CD14-positive monocyte (primary cell): ENCODE measurements at regions not wholly inside any gene's neighbourhood (a gene's known extent, or its start where the extent isn't known, plus 50 kb on each side); places are given as distances from the start of the nearest gene placed in this dataset.

ENCODE experiments used
- DNase-seq, 3 donors: peaks; one replicate each; pipeline ENCODE4 v3.0.0-alpha.2; 2011 to 2022
- H2AFZ ChIP-seq: 2 replicates; pipeline ENCODE4 v1.6.0; 2012; ENCODE audit warnings: mild to moderate bottlenecking, low read depth, low read length, inconsistent platforms; ENCODE audit not compliant: insufficient read depth, poor library complexity, severe bottlenecking
- H3K27ac ChIP-seq, 2 donors: 1 replicate in 1 of 2; 2 replicates in 1 of 2; pipeline ENCODE4 v1.5.1; 2012 to 2013; ENCODE audit warnings: low read length in 2 of 2, control low read depth in 1 of 2, inconsistent platforms in 1 of 2, low read depth in 1 of 2, mild to moderate bottlenecking in 1 of 2
- H3K27me3 ChIP-seq, 2 donors: one replicate each; pipeline versions ENCODE4 v1.6.0 to v1.6.1; 2011 to 2013; ENCODE audit warnings: low read length in 2 of 2; ENCODE audit not compliant: control insufficient read depth in 2 of 2, insufficient read depth in 2 of 2
- H3K36me3 ChIP-seq, 2 donors: replicated peaks in 1 of 2; 1 replicate in 1 of 2; 2 replicates in 1 of 2; pipeline versions ENCODE4 v1.5.1 to v1.6.1; 2012 to 2013; ENCODE audit warnings: low read length in 2 of 2, control low read depth in 1 of 2, inconsistent platforms in 1 of 2, mild to moderate bottlenecking in 1 of 2; ENCODE audit not compliant: insufficient read depth in 2 of 2, control insufficient read depth in 1 of 2
- H3K4me1 ChIP-seq, 2 donors: 1 replicate in 1 of 2; 2 replicates in 1 of 2; pipeline versions ENCODE4 v1.5.1 to v1.6.1; 2012 to 2013; ENCODE audit warnings: low read length in 2 of 2, control low read depth in 1 of 2, inconsistent platforms in 1 of 2, mild to moderate bottlenecking in 1 of 2, moderate library complexity in 1 of 2; ENCODE audit not compliant: insufficient read depth in 2 of 2, control insufficient read depth in 1 of 2
- H3K4me2 ChIP-seq: replicated peaks from 2 replicates; pipeline ENCODE3; 2012; ENCODE audit warnings: low read length, moderate library complexity, mild to moderate bottlenecking; ENCODE audit not compliant: poor library complexity, severe bottlenecking; ENCODE audit errors: extremely low read depth
- H3K4me3 ChIP-seq, 3 experiments: fragments of 200-600 bp in 1 of 3; sonication (generic) in 1 of 3; replicated peaks in 1 of 3; 1 replicate in 2 of 3; 2 replicates in 1 of 3; pipeline ENCODE4 v1.5.1; 2011 to 2013; ENCODE audit warnings: low read length in 3 of 3, mild to moderate bottlenecking in 3 of 3, control low read depth in 2 of 3, low read depth in 2 of 3, inconsistent platforms in 1 of 3, moderate library complexity in 1 of 3
- H3K79me2 ChIP-seq: 2 replicates; pipeline ENCODE4 v1.6.0; 2012; ENCODE audit warnings: mild to moderate bottlenecking, control low read depth, inconsistent platforms, low read length, moderate library complexity; ENCODE audit not compliant: insufficient read depth
- H3K9ac ChIP-seq: 2 replicates; pipeline ENCODE4 v1.6.0; 2017; ENCODE audit warnings: low read length, mild to moderate bottlenecking; ENCODE audit not compliant: insufficient read depth, poor library complexity, severe bottlenecking
- H3K9me3 ChIP-seq, 2 donors: replicated peaks in 1 of 2; 1 replicate in 1 of 2; 2 replicates in 1 of 2; pipeline versions ENCODE4 v1.5.1 to v1.6.1; 2012 to 2013; ENCODE audit warnings: low read length in 2 of 2, control low read depth in 1 of 2; ENCODE audit not compliant: control insufficient read depth in 1 of 2, insufficient read depth in 1 of 2
- H4K20me1 ChIP-seq: 2 replicates; pipeline ENCODE4 v1.6.0; 2012; ENCODE audit warnings: mild to moderate bottlenecking, low read length, control low read depth, moderate library complexity; ENCODE audit not compliant: insufficient read depth
- H3K27ac Mint-ChIP-seq, 7 donors: one replicate each; pipeline ENCODE4 v1.8.0; 2020; ENCODE audit warnings: mild to moderate bottlenecking in 7 of 7, mixed read lengths in 7 of 7, moderate library complexity in 6 of 7, inconsistent platforms in 2 of 7
- H3K27me3 Mint-ChIP-seq, 3 donors: one replicate each; pipeline ENCODE4 v1.8.0; 2021 to 2022; ENCODE audit warnings: low read depth in 3 of 3, mild to moderate bottlenecking in 3 of 3, mixed read lengths in 3 of 3, moderate library complexity in 3 of 3, inconsistent platforms in 1 of 3
- H3K36me3 Mint-ChIP-seq, 2 donors: one replicate each; pipeline ENCODE4 v1.8.0; 2020; ENCODE audit warnings: mixed read lengths in 2 of 2, inconsistent platforms in 1 of 2, mild to moderate bottlenecking in 1 of 2
- H3K4me1 Mint-ChIP-seq: one replicate; pipeline ENCODE4 v1.8.0; 2020; ENCODE audit warnings: mild to moderate bottlenecking, mixed read lengths
- H3K4me3 Mint-ChIP-seq, 2 donors: one replicate each; pipeline ENCODE4 v1.8.0; 2020; ENCODE audit warnings: mild to moderate bottlenecking in 2 of 2, mixed read lengths in 2 of 2, moderate library complexity in 1 of 2
- H3K9me3 Mint-ChIP-seq, 7 donors: one replicate each; pipeline ENCODE4 v1.8.0; 2020 to 2022; ENCODE audit warnings: mixed read lengths in 7 of 7, mild to moderate bottlenecking in 6 of 7, moderate library complexity in 6 of 7, inconsistent platforms in 2 of 7
- WGBS: methylation state at CpG from one replicate; pipeline ENCODE4 v1.1.5; 2013; ENCODE audit warnings: missing lambda C conversion rate; ENCODE audit not compliant: insufficient coverage; 5-methylcytosine and 5-hydroxymethylcytosine counted together
- intact Hi-C, 2 donors: fragments of 100-400 bp; cut with micrococcal nuclease; formaldehyde crosslinking; loops; one replicate each; pipeline versions ENCODE4 v1.15.0 to v1.15.1; 2023
- TF ChIP-seq, protein P1 (sequence below): fragments of 200-600 bp; IDR thresholded peaks from one replicate; pipeline ENCODE4 v1.8.0; 2022; ENCODE audit warnings: antibody characterized with exemption, mild to moderate bottlenecking

DNA sequence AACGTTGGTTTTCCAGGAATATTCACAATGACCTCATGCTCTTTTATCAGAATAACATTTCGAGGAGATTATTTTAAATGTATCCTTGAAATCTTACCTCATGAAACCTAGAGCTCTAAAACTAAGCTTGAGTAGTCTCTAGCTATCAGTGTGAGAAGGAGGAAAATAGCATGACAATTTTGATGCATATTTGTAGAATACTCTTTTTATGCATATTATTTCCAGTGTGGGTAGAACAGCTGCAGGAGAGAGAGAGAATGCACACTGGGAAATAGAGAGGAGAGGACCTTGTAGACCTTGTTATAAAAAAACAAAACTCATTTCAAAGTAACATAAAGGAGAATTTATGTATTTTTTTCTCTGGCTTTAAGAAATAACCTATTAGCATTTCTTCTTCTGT, 71.1 kb upstream of the VGLL2 start:
- intact Hi-C loops, result no loop called here
- no peak for DNase-seq
- peaks cover 0 to 2% (median 0%) of the 10 kb centered on the region in 7 donors for H3K9me3 Mint-ChIP-seq
- no peaks in the 10 kb centered on the region for H3K36me3 Mint-ChIP-seq
- Histone ChIP-seq H3K36me3 (no peaks in the 10 kb centered on the region), H3K4me1 (no peaks in the 10 kb centered on the region), H3K27ac (no peak overlapping the region), H3K4me3 (no peak overlapping the region), H3K9me3 (no peaks in the 10 kb centered on the region), H3K4me2 (no peak overlapping the region), H2AFZ (no peak overlapping the region), H3K9ac (no peak overlapping the region), H3K27me3 (no peaks in the 10 kb centered on the region), H4K20me1 (no peaks in the 10 kb centered on the region), H3K79me2 (no peaks in the 10 kb centered on the region)
- no peak overlapping the region for H3K4me3 Mint-ChIP-seq
- no peak overlapping the region for H3K27ac Mint-ChIP-seq
- H3K4me1 Mint-ChIP-seq, result no peaks in the 10 kb centered on the region
- TF ChIP-seq, protein P1, sequence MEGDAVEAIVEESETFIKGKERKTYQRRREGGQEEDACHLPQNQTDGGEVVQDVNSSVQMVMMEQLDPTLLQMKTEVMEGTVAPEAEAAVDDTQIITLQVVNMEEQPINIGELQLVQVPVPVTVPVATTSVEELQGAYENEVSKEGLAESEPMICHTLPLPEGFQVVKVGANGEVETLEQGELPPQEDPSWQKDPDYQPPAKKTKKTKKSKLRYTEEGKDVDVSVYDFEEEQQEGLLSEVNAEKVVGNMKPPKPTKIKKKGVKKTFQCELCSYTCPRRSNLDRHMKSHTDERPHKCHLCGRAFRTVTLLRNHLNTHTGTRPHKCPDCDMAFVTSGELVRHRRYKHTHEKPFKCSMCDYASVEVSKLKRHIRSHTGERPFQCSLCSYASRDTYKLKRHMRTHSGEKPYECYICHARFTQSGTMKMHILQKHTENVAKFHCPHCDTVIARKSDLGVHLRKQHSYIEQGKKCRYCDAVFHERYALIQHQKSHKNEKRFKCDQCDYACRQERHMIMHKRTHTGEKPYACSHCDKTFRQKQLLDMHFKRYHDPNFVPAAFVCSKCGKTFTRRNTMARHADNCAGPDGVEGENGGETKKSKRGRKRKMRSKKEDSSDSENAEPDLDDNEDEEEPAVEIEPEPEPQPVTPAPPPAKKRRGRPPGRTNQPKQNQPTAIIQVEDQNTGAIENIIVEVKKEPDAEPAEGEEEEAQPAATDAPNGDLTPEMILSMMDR, result no peak
- WGBS, result no CpG with 5 or more reads among the region's 2 CpGs
- no peaks in the 10 kb centered on the region for H3K27me3 Mint-ChIP-seq

DNA sequence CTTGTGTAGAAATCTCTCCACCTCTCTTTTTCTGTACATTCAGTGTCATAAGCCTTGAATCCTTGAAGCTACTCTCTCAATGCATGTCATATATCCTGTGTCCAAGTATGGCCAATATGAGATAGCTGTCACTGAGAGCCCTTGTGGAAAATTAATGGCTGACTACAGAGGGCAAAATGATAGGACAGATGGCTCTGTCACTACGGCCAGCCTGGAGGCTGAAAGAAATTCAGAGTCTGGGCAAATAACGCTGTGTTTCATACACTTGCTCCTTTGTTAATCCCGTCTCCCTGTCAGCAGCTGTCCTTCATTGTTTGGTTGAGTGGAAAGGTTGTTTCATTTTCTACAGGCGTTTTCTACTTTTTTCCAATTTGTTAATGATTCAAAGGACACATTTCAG, 70.4 kb upstream of the VGLL2 start:
- no peak overlapping the region for H2AFZ ChIP-seq
- Mint-ChIP-seq H3K27ac (no peak overlapping the region), H3K4me3 (no peak overlapping the region), H3K36me3 (no peaks in the 10 kb centered on the region), H3K9me3 (peaks cover 0 to 2% (median 0%) of the 10 kb centered on the region in 7 donors), H3K27me3 (no peaks in the 10 kb centered on the region), H3K4me1 (no peaks in the 10 kb centered on the region)
- H3K27ac ChIP-seq, result no peak overlapping the region
- H3K4me3 ChIP-seq, result no peak overlapping the region
- H3K9me3 ChIP-seq, result no peaks in the 10 kb centered on the region
- H3K27me3 ChIP-seq, result no peaks in the 10 kb centered on the region
- WGBS, result 83% methylated on average over 1 of the region's 4 CpGs
- no peaks in the 10 kb centered on the region for H3K79me2 ChIP-seq
- no peaks in the 10 kb centered on the region for H3K4me1 ChIP-seq
- intact Hi-C loops, result no loop called here
- TF ChIP-seq, protein P1, result no peak
- no peaks in the 10 kb centered on the region for H4K20me1 ChIP-seq
- no peak overlapping the region for H3K4me2 ChIP-seq
- no peaks in the 10 kb centered on the region for H3K36me3 ChIP-seq
- H3K9ac ChIP-seq, result no peak overlapping the region
- no peak for DNase-seq
